Calu3 (cell line): ENCODE measurements at regions not wholly inside any gene's neighbourhood (a gene's known extent, or its start where the extent isn't known, plus 50 kb on each side); places are given as distances from the start of the nearest gene placed in this dataset.

Experiments
- BruUV-seq: library from RNA; stranded (reverse); fragments of 400-500 nt; replicated peaks from 2 replicates; lab custom pipeline; 2021; lab: Mats Ljungman, UMichigan
- CTCF ChIA-PET: fragments of 300-600 bp; sonication (Branson Sonifier 250); formaldehyde crosslinking; loops from one replicate; lab custom pipeline; 2022; ENCODE audit warnings: antibody characterized with exemption; lab: Charles Lee
- DNase-seq: peaks from one replicate; pipeline ENCODE4 v3.0.0; 2022
- H3K27ac Mint-ChIP-seq: one replicate; pipeline ENCODE4 v1.8.0; 2022; ENCODE audit warnings: mixed read lengths; ENCODE audit not compliant: unreplicated experiment
- H3K27me3 Mint-ChIP-seq: one replicate; pipeline ENCODE4 v1.8.0; 2022; ENCODE audit warnings: mixed read lengths; ENCODE audit not compliant: unreplicated experiment
- H3K36me3 Mint-ChIP-seq: one replicate; pipeline ENCODE4 v1.8.0; 2022; ENCODE audit warnings: mild to moderate bottlenecking, moderate library complexity, mixed read lengths; ENCODE audit not compliant: insufficient read depth, unreplicated experiment
- H3K4me1 Mint-ChIP-seq: one replicate; pipeline ENCODE4 v1.8.0; 2022; ENCODE audit warnings: mild to moderate bottlenecking, low read depth, mixed read lengths; ENCODE audit not compliant: unreplicated experiment
- H3K4me3 Mint-ChIP-seq: one replicate; pipeline ENCODE4 v1.8.0; 2022; ENCODE audit warnings: mild to moderate bottlenecking, low read depth, moderate library complexity, mixed read lengths; ENCODE audit not compliant: unreplicated experiment
- H3K9me3 Mint-ChIP-seq: one replicate; pipeline ENCODE4 v1.8.0; 2022; ENCODE audit warnings: low read depth, mixed read lengths; ENCODE audit not compliant: unreplicated experiment
- intact Hi-C: fragments of 100-400 bp; cut with micrococcal nuclease; formaldehyde crosslinking; loops from one replicate; pipeline ENCODE4 v1.10.0; 2022; ENCODE audit not compliant: unreplicated experiment
- TF ChIP-seq, protein P1 (sequence below): fragments of 200-600 bp; IDR thresholded peaks from one replicate; pipeline ENCODE4 v1.8.0; 2022; ENCODE audit warnings: antibody characterized with exemption; ENCODE audit not compliant: unreplicated experiment

DNA sequence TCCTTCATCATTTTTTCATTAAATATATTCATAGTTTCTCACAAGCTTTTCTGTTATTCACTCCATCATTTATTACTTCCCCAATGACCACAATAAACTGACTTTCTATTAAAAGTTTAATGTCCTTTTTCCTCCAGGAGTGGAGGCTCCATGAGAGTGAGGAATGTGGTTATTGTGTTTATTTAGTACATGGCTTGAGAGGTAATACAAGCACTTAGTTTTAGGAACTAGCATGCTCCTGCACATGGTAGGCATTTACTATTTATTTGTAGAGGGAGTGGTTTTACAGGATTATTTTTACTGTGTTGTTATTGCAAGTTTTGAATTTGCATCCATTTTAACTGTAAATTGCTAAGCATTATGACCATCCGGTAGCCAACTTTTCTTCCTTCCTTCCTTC, 412.9 kb upstream of the SUCLG2 start:
- no TSS peak for BruUV-seq
- CTCF ChIA-PET = no interaction called here
- TF ChIP-seq, protein P1, sequence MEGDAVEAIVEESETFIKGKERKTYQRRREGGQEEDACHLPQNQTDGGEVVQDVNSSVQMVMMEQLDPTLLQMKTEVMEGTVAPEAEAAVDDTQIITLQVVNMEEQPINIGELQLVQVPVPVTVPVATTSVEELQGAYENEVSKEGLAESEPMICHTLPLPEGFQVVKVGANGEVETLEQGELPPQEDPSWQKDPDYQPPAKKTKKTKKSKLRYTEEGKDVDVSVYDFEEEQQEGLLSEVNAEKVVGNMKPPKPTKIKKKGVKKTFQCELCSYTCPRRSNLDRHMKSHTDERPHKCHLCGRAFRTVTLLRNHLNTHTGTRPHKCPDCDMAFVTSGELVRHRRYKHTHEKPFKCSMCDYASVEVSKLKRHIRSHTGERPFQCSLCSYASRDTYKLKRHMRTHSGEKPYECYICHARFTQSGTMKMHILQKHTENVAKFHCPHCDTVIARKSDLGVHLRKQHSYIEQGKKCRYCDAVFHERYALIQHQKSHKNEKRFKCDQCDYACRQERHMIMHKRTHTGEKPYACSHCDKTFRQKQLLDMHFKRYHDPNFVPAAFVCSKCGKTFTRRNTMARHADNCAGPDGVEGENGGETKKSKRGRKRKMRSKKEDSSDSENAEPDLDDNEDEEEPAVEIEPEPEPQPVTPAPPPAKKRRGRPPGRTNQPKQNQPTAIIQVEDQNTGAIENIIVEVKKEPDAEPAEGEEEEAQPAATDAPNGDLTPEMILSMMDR = no peak
- DNase-seq = no peak
- no peak overlapping the region for H3K27ac Mint-ChIP-seq
- H3K9me3 Mint-ChIP-seq = peaks cover 7% of the 10 kb centered on the region
- no peaks in the 10 kb centered on the region for H3K36me3 Mint-ChIP-seq
- no peak overlapping the region for H3K4me3 Mint-ChIP-seq
- intact Hi-C loops = no loop called here
- peaks cover 9% of the 10 kb centered on the region for H3K27me3 Mint-ChIP-seq
- no peaks in the 10 kb centered on the region for H3K4me1 Mint-ChIP-seq

DNA sequence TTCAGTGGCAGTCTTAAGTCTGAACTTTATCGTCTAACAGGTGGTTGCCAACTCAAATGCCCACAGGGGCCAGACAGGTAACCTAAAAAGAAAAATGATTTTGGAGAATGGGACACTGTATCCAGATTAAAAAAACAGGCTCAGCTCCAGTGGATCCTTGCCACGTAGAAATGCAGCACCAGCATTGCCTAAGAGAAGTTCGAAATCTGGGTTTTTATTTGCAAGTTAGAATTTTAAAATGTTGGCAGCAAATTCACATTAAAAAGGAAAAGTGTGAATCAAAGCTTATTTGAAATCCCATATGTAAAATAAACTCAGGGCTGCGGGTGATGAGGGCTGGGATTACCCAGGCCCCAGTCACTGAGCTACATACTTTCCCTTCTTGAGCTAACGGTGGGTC, 408.5 kb upstream of the SUCLG2 start:
- H3K36me3 Mint-ChIP-seq = no peaks in the 10 kb centered on the region
- TF ChIP-seq, protein P1 = no peak
- H3K9me3 Mint-ChIP-seq = no peaks in the 10 kb centered on the region
- H3K4me3 Mint-ChIP-seq = no peak overlapping the region
- no peaks in the 10 kb centered on the region for H3K27me3 Mint-ChIP-seq
- BruUV-seq = no TSS peak
- H3K27ac Mint-ChIP-seq = no peak overlapping the region
- H3K4me1 Mint-ChIP-seq = peaks cover 29% of the 10 kb centered on the region
- CTCF ChIA-PET = interaction anchor here (0.7 kb wide), 1 partner anchor 27 kb away, joined by 3 read pairs; no protein-coding TSS in a partner anchor
- DNase-seq = no peak
- intact Hi-C loops = no loop called here

DNA sequence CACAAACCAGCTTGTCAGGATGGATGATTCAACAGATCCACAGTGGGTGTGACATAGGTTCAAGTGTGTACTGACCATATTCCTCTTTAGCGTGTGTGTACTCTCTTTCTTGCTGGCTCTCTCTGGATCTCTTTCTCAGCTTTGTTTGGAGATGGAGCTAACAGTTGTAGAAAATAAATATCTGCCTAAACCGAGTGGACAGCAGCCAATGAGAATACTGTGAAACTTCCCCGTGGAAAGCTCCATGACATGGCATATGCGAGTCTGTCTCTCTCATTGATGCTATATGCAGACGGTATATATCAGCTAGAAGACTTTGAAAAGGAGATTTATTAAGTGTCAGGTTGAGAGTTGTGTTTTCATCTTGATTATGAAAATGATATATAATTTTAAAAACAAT, 406.5 kb upstream of the SUCLG2 start:
- H3K36me3 Mint-ChIP-seq = no peaks in the 10 kb centered on the region
- peak overlapping the region; percentile 52 for H3K27ac Mint-ChIP-seq
- H3K4me1 Mint-ChIP-seq = peaks cover 49% of the 10 kb centered on the region
- no peak overlapping the region for H3K4me3 Mint-ChIP-seq
- no TSS peak for BruUV-seq
- intact Hi-C loops = no loop called here
- no peaks in the 10 kb centered on the region for H3K27me3 Mint-ChIP-seq
- TF ChIP-seq, protein P1 = no peak
- DNase-seq = no peak
- CTCF ChIA-PET = no interaction called here
- no peaks in the 10 kb centered on the region for H3K9me3 Mint-ChIP-seq

DNA sequence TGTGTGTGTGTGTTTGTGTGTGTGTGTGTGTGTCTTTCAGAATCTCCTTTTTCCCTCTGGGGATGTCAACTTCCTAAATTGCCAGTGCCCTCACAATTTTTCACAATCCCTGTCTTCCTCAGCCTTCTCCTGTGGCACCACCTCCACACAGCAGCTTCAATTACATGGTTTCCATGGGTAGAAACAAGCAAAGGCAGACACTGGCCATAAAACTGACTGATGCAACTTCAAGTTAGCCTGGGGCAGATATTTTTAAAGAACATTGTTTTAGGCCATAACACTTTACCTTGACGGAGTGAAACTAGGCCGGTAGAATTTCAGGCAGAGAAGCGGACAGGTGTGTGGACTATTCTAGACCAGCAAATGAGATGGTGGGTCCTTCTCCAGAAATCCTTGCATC, 405.8 kb upstream of the SUCLG2 start:
- Mint-ChIP-seq H3K4me3 (peak overlapping the region; percentile 32), H3K9me3 (no peaks in the 10 kb centered on the region), H3K4me1 (peaks cover 56% of the 10 kb centered on the region), H3K27ac (peak overlapping the region; percentile 57), H3K36me3 (no peaks in the 10 kb centered on the region), H3K27me3 (no peaks in the 10 kb centered on the region)
- BruUV-seq = no TSS peak
- intact Hi-C loops = no loop called here
- TF ChIP-seq, protein P1 = no peak
- CTCF ChIA-PET = no interaction called here
- DNase-seq = no peak
